ENCODE measurements at regions not wholly inside any gene's neighbourhood (a gene's known extent, or its start where the extent isn't known, plus 50 kb on each side); places are given as distances from the start of the nearest gene placed in this dataset.
"Not testable (repeated sequence)": the region's sequence is repeated elsewhere in the genome, so short reads cannot be mapped to it uniquely, and the experiment has no call there.

DNA sequence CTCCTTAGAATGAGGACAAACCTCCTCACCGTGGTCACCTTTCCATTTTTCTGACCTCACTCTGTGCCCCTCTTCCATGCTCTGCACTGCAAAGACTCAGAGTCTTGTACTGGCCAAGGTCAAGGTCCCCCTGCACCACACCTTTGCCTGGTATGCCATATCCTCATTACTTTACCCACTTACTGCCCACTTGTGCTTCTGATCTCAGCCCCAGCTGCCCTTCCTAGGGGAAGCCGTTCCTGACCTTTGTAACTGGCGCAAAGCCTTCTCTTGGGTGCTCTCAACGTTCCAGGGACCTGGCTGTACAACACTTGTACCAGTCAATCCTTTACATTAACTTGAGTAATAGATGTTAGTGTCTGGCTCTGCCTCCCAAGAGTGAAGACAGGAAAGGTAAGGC, 256.0 kb downstream of the SV2B start:
- DNase-seq, result no peak

DNA sequence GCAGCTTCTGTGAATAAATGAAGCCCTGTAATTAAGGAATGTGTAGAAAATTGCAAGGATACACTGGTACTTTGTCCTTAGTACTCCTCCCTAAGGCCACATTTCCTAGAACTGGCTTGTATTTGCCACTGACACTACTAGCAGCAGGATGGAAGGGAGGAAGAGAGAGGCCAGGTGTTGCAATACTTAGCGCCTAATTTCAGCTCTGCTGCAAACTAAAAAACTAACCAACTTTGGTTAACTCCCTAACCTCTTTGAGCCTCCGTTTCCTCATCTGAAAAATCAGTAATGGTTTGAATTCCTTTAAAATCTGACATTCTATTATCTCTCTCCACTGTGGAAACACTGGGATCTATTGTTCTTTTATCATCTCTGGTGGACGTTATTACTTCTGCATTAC, 257.0 kb downstream of the SV2B start:
- DNase-seq, result no peak

DNA sequence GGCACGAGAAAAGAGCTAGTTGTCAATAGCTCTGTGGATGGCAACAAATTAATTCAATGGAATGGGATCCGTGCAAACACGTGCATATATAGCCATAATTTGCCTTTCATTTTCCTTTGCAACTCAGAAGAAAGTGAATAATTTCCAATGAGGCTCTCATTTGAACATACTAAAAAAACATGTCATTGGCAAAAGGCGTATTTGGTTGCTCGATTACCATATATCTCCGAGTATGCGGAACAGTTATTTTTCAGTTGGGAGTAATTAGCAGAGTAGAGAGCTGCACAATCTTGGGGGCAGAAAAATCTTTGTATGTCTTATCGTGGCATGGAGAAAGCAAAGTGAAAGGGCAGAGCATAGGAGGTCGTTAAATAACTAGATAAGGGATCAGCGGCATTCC, 257.4 kb downstream of the SV2B start:
- DNase-seq, result no peak

DNA sequence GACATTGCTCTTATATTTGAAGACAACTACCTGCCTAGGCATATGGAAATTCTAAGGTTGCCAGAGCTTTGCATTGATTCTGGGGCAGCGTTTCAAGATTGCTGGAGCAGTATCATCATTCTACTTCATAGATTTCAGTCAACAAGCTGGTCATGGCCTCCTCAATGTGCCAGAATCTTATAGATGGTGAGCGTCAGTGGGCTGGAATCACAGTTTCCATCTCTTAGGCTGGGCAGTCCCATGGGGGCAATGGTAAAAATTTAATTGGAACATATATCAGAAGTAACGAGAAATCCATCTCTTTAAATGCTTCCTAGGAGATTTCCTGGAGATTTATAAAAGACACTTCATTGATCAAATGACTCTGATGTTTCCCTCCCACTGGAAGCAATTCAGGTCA, 258.3 kb downstream of the SV2B start:
- DNase-seq, result no peak

DNA sequence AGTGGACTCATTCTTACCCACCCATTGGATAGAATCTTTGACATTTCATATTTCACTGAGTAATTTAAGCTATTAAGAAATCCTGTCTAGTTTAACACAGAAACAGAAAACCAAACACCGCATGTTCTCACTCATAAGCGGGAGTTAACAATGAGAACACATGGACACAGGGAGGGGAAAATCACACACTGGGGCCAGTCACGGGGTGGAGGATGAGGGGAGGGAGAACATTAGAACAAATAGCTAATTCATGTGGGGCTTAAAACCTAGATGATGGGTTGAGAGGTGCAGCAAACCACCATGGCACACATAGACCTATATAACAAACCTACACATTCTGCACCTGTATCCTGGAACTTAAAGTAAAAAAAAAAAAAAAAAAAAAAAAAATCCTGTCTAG, 261.6 kb downstream of the SV2B start:
- not testable (repeated sequence) for DNase-seq

DNA sequence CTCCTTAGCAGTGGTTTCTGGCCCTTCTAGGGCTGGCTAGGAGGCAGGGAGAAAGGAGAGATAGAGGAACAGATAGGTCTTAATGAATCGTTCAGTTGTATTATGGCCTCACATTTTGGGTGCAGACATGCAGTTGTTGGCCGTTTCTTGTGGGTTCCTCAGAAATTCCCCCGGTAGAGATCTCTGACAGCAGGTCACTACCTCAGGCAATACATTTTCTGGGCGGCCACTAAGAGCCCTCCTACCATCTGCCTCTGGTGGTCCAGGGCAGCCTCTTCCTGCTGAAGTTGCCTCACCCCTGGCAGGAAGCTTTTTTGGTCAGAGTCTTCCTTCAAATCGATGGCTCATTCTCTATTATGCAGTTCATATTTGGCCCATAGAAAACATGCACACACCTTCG, 266.1 kb downstream of the SV2B start:
- no peak for DNase-seq

DNA sequence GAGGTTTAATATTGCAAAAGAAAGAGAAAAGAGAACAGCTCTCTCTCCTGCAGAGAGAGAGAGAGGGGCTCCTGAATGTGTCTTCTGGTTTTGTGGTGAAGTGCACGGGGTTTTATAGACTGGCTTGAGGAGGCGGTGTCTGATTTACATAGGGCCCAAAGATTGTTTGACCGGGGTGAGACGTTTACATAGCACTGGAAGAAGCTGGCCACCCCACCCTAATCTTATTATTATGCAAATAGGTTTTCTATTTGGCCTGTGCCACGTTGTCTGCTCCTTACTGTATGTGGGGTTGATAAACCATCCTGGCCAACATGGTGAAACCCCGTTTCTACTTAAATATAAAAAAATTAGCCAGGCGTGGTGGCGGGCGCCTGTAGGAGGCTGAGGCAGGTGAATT, 268.6 kb downstream of the SV2B start:
- DNase-seq, result no peak

DNA sequence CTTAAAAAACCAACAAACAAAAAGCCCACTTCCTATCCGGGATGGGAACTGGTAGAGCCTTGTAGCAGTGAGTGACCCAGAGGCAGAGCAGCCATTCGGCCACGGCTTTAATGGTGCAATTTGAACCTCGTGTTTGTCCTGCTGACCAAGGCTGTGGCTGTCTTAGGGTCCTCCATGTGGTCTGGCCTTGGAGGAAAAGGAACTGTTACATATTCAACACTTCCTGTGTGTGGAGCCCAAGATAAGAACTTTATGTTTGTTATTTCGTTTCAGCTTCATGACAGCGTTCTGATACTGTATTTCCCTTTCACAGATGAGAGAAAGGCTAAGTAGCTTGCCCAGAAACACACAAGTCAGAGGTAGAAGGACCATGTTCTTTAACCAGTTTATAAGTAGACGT, 269.8 kb downstream of the SV2B start:
- DNase-seq, result no peak

DNA sequence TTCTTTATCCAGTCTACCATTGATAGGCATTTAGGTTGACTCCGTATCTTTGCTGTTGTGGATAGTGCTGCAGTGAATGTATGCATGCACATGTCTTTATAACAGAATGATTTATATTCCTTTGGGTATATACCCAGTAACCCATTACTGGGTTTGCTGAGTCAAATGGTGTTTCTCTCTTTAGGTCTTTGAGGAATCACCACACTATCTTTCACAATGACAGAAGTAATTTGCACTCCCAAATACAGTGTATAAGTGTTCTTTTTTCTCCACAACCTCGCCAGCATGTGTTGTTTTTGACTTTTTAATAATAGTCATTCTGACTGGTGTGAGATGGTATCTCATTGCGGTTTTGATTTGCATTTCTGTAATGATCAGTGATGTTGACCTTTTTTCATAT, 271.3 kb downstream of the SV2B start:
- DNase-seq, result not testable (repeated sequence)

DNA sequence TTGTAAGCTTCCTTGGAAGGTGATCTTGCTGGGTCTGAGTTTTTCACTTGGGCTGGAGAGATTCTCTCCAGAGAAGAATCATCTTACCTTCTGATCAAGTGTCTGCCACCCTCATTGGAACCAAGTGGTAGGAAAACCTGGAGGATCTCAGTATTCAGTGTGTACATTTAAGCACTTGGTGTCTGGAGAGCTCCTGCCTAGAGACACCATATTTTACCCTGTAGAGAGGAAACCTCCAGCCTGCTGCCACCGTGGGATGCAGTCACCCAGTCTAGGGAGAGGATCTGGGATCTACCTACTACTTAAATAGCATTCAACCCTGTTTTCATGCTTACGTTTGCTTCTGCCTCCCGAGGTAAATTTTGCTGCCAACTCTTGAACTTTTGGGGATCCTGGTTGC, 274.3 kb downstream of the SV2B start:
- no peak for DNase-seq

DNA sequence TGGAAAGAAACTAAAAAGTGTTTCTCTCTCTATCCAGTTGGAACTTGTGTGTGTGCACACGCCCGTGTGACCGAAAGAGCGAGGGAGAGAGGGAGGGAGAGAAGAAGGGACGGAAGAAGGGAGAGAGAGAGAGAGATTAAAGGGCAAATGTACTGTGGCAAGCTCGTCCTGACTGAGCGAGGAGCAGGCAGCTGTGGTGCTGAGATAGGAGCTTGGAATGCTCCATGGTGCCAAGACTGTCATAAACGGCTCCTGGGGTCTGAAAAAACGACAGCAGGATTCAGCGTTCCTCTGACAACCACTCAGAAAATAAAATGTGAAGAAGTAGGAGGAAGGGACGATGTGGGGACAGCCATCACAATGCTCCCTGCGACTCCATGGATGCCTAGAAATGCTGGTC, 276.0 kb downstream of the SV2B start:
- DNase-seq, result no peak

DNA sequence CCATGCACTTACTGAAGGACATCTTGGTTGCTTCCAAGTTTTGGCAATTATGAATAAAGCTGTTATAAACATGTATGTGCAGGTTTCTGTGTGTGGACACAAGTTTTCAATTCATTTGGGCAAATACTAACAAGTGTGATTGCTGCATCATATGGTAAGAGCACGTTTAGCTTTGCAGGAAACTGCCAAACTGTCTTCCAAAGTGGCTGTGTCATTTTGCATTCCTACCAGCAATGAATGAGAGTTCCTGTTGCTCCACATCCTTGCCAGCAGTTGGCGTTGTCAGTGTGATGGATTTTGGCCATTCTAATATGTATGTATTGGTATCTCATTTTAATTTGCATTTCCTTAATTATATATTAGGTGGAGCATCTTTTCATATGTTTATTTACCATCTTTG, 280.1 kb downstream of the SV2B start:
- DNase-seq, result no peak

DNA sequence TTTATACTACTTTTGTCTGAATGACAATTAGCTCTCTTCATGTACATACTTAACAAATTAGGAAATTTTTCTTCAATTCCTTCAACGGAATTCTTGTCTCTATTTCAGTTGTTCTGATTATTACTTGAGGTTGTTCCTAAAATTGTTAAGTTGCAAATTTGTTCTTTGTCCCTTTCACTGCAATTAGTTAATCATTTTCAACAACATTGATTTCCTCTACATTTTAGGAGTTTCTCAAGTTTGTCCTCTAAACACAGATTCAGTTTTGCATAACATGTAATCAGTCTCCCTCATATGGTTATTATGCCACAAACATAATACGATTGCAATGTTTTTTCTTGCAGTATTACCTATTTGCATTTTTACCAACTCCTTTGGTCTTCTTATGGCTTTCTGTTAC, 283.5 kb downstream of the SV2B start:
- no peak for DNase-seq

DNA sequence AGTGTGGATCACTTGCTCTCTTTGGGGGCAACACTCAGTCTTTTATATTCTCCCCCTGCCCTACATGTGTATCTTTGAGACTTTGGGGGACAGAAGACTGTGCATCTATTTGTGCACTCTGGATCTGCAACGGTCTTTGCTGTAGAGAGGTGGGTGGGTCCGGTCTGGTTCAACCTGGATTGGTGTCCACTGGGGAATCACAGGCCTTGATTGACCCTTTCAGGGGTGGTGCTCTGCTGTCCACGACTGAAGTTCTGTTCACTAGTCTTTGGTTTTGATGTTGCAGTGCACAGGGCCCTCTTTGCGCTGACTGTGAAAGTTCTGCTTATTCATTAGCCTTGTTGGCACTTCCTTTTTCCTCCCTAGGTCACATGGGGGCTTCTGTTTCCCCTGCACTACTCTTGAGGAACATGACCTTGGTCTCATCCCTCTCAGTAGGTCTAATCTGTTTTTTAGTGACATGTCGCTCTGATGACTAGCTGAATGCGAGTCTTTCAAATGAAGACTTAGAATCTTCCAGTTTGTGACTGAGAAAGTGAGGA, 284.2 kb downstream of the SV2B start:
- DNase-seq, result no peak

DNA sequence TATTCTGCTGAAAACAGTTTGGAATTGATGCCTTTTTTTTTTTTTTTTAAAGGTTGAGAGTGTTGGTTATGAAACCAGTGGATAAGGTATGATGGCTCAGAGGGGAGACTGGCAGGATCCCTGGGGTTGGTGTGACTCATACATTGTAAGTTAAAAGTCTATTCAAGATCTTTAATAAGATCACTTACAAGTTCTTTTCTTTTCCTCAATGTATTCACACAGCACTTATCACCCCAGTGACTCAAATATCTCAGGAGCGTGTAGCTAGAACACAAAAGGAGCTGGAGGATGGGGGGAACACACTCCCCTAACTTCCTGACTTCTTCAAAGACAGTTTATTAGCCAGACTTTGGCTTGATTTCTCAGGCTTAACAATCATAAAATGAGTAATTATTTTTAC, 285.3 kb downstream of the SV2B start:
- no peak for DNase-seq

DNA sequence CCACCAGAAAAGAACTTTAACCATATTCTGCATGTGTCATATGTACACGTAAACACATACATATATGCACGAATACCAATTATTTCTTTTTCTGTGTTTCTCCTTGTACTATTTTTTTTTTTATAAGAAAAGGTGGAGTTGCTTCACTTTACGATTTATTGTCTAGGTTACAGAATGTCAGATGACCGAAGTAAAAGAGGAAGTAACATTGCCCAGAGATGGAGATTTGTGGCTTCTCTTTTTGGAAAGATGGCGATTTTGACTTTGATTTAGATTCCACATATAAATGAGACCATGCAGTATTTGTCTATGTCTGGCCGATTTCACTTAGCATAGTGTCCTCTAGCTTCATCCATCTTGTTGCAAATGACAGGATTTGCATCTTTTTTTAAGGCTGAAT, 293.1 kb downstream of the SV2B start:
- no peak for DNase-seq

DNA sequence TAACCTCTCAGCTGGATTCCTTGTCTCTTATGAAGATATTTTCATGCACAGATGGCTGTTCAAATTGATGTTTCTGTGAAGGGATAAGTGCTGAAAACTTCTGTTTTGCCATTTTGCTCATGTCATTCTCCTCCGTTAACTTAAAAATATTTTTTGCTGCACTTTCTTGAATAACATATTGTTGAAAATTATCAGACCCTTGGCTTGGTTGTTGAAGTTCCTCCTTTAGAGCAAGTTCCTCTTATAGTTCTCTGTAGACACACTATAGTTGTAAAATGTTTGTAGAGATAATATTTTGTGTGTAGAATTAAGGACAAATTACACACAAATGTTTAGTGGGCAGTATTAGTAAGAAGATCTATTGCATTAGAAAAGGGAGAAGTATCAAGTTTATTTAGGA, 300.4 kb downstream of the SV2B start:
- no peak for DNase-seq

DNA sequence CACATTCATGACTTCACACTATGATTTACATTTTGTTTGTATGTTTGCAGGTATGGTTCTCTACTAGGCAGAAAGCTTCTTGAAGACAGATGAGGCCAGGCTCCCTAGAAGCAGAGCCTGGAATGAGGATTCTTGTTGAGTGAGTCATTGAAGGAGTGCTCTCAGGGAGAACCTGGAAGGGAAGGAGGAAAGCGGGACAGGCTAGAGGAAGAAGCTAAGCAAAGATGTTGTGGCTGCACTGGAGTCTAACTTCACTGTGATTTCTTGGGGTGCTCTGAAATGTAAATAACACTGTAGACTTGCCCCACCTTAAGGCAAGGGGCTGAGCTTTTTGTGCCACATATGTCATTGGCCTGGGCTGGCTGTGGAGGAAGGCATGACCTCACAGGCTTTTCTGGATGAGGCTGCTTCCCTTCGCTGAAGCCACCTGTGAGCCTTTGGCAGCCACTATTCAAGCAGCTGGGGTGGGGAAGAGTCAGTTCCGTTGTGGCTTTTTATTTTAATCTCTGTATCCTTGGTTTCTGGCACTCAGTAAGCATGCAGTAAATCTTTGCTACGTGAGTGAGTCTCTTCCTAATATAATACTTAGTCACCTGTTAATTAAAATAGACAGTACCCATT, 307.3 kb downstream of the SV2B start:
- DNase-seq, result no peak

DNA sequence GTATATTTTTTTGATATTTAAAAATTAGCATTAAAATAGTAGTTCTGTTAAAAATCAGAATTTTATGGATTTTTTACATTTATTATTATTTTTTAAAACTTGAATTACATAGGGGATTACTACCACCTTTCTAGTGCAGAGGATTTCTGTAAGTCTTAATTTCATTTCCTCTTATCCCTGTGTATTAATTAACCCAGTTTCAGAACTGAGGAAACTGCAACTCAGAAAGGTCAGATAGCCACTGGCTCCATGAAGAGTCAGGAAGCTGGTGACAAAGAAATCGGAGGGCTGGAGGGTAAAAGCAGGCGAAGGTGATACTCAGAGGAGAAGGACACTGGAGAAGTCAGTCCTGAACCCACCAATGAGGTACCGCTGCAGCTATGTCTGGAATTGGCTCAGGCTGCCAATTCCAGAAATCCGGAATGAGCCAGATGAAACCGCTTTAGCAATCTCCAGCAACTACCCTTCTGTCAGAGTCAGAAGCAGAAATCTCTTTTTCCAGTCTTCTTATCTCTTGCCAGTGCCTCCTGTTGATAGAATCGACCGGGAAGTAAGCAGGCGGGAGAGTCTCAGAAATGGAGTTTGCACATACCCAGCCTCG, 308.5 kb downstream of the SV2B start:
- peak; percentile 2 for DNase-seq

DNA sequence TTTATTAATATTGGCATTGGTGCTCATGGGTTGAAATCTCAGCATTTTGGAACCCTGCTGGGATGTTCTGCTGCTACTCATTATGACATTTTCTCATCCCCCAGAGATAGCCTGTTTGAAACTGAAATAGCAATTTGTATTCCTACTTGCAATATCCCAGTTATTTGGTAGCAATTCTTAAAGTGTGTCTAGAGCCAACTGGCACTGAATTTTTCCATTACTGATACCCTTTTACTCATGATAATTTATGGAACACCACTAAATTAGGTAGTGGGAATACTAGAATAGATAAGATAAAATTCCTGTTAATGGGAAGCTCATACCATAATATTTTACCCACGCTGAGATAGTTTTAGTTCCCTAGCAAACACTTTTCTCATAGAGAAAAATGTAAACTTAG, 309.3 kb downstream of the SV2B start:
- no peak for DNase-seq

DNA sequence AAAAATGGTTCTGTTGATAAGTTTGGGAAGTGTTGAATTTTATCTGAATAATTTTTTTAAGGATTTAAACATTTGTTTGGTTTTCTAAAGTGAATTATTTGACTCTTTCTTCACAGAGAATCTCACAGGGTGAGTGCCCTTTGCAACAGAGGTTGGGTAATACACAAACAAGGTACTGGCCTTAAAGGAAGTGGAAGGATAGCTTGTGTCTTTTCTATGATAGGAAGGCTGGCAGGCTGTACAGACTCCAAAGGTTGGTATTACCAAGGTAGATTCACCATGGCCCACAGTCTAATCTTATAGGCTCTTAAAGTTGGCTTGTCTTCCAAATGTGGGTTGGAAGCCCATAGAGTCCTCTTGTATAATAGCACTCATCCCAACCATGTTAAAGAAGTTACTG, 311.5 kb downstream of the SV2B start:
- no peak for DNase-seq

DNA sequence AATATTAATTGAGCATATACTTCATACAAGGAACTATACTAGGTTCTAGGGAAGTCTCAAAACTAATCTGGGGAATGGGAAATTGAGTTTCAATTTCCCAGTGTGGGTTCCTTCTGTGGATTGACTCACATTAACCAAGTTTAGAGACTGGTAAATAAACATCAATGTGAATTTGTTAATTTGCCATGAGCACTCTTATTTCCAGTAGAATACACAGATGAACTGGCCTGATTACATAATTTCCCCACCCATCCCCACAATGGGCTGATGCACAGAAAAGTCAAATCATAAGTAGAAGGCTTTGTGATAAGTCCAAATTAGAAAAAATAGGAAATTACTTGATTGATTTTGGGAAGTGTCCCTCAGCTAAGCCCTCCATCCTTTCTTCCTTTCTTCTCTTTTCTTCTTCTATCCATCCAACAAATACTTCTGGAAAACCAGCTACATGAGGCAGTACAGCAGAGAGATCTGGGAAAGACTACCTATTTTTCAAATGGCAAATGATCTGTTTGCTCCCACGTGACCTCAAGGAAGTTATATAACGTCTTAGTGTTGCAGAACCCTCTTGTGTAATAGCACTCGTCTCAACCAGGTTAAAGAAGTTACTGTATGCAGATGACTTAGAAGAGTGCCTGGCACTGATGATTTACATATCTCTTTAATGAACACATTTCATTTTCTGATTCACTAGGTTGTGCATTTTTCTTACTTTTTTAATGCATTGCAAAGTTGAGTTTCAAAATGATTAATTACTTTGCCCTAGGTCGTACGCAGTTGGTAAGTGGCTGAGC, 312.3 kb downstream of the SV2B start:
- no peak for DNase-seq

DNA sequence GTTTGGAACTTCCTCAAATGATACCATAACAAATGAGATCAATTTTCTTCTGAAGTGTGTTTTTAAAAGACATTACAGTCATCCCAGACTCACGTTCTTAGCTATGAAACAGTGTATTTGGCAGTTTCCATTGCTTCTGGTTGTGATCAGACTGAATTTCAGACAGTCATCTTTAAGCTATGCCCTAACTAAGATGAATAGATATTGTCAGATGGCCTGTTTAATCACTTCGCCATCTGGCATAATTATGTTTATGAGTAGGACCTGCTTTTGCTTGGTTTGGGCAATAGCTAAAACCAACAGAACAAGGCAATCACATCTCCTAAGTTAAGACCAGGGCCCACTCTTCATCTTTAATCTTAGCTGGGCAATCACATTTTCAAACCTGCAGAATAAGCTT, 313.1 kb downstream of the SV2B start:
- DNase-seq, result no peak

DNA sequence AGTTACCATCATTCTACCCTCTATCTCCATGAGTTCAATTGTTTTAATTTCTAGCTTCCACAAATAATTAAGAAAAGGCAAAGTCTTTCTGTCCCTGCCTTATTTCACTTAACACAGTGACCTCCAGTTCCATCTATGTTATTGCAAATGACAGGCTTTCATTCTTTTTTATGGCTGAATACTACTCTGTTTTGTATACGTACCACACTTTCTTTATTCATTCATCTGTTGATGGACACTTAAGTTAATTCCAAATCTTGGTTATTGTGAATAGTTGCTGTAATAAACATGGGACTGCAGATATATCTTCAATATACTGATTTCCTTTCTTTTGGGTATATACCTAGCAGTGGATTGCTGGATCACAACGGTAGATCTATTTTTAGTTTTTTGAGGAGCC, 314.1 kb downstream of the SV2B start:
- DNase-seq, result no peak

Measured in skin of body (tissue), 1 donor.